HL-60 (cell line): ENCODE measurements at regions not wholly inside any gene's neighbourhood (a gene's known extent, or its start where the extent isn't known, plus 50 kb on each side); places are given as distances from the start of the nearest gene placed in this dataset.

Experiments used
- CTCF ChIP-seq: IDR thresholded peaks from one replicate; pipeline ENCODE4 v1.5.1; 2011; ENCODE audit warnings: low read length, control low read depth, inconsistent platforms; ENCODE audit not compliant: insufficient read depth
- GABPA ChIP-seq: IDR thresholded peaks from 2 replicates; pipeline ENCODE4 v1.6.1; 2012; ENCODE audit warnings: low read depth
- POLR2AphosphoS5 ChIP-seq: IDR thresholded peaks from 2 replicates; pipeline ENCODE4 v1.6.1; 2012; ENCODE audit warnings: low read depth
- REST ChIP-seq: IDR thresholded peaks from 2 replicates; pipeline ENCODE4 v1.6.1; 2012; ENCODE audit warnings: low read depth; ENCODE audit not compliant: insufficient replicate concordance

- TF ChIP-seq CTCF (no peak), GABPA (no peak), POLR2AphosphoS5 (no peak), REST (no peak)
Measured at GRCh38 chr10:7046615-7047014, 364.2 kb downstream of the SFMBT2 start.
